Uterus (tissue), 3 donors: ENCODE measurements at regions not wholly inside any gene's neighbourhood (a gene's known extent, or its start where the extent isn't known, plus 50 kb on each side); places are given as distances from the start of the nearest gene placed in this dataset.

Source experiments
- DNase-seq, 2 donors: peaks; one replicate each; pipeline ENCODE4 v3.0.0-alpha.2; 2019 to 2020
- H3K27ac ChIP-seq, 2 donors: fragments of 200-600 bp; sonication (generic); 1 replicate in 1 of 2; 2 replicates in 1 of 2; pipeline ENCODE4 v1.5.1; 2016 to 2018
- H3K27me3 ChIP-seq, 2 donors: fragments of 200-600 bp; sonication (generic); one replicate each; pipeline ENCODE4 v1.5.1; 2018 to 2019; ENCODE audit warnings: control low read depth in 1 of 2
- H3K36me3 ChIP-seq, 2 donors: fragments of 200-600 bp; sonication (generic); one replicate each; pipeline ENCODE4 v1.5.1; 2019; ENCODE audit warnings: control low read depth in 1 of 2
- H3K4me1 ChIP-seq, 2 donors: fragments of 200-600 bp; sonication (generic); one replicate each; pipeline ENCODE4 v1.5.1; 2018 to 2019; ENCODE audit warnings: control low read depth in 1 of 2
- H3K4me3 ChIP-seq, 2 donors: fragments of 200-600 bp; sonication (generic); 1 replicate in 1 of 2; 2 replicates in 1 of 2; pipeline ENCODE4 v1.5.1; 2018 to 2019; ENCODE audit warnings: mild to moderate bottlenecking in 1 of 2
- H3K9me3 ChIP-seq, 2 donors: fragments of 200-600 bp; sonication (generic); one replicate each; pipeline ENCODE4 v1.5.1; 2019; ENCODE audit warnings: control low read depth in 1 of 2
- POLR2A ChIP-seq, 2 donors: fragments of 450-650 bp; IDR thresholded peaks; one replicate each; pipeline ENCODE4 v1.6.1; 2016; ENCODE audit warnings: antibody characterized with exemption in 2 of 2, mild to moderate bottlenecking in 1 of 2, moderate library complexity in 1 of 2
- intact Hi-C: fragments of 100-400 bp; cut with DNase I; formaldehyde crosslinking; loops from one replicate; pipeline ENCODE4 v1.15.1; 2023; ENCODE audit warnings: low total_unique reads
- TF ChIP-seq, protein P1 (sequence below), 4 experiments: fragments of 200-600 bp in 2 of 4; fragments of 450-650 bp in 2 of 4; sonication (generic) in 2 of 4; IDR thresholded peaks; one replicate each; pipeline ENCODE4 v1.5.1; 2016 to 2019; ENCODE audit warnings: antibody characterized with exemption in 4 of 4, mild to moderate bottlenecking in 2 of 4, moderate library complexity in 1 of 4
- donor health status: DM: yes; HTN: yes; CAD: no.

DNA sequence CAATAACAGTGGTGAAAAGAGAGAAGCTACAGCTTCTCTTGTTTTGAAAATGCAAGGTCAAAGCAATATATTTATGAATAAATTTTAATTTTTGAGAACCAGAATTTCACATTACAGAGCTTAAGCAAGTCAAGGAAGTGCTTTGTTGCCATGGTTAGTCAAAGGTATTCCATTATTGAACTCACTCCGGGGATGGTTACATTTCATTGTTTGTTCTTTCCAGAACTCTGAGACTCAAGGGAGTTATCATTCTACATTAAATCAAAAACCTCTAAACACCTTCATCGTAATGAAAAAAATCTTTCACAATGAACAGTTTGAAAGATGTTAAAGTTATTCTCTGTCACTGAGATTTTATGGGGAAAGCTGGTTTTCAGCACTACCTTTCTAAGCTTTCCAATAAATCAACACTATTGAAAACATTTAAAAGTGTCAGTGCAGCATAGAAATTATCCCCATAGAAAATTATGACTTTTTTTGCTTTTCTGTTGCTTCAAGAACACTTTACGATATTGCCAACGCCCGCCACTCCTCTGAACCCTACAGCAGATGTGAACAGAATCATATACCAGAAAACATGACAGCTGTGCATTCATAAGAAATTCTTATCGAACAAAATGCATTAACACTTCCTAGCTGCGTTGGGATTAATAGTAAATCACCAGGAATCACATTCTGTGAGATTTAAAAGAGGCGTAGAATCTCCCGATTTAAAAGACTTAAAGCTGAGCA is 83.0 kb downstream of the OTOL1 start:
- no peaks in the 10 kb centered on the region for H3K27me3 ChIP-seq
- no peaks in the 10 kb centered on the region for H3K9me3 ChIP-seq
- intact Hi-C loops = no loop called here
- H3K4me1 ChIP-seq = no peaks in the 10 kb centered on the region
- TF ChIP-seq, protein P1, sequence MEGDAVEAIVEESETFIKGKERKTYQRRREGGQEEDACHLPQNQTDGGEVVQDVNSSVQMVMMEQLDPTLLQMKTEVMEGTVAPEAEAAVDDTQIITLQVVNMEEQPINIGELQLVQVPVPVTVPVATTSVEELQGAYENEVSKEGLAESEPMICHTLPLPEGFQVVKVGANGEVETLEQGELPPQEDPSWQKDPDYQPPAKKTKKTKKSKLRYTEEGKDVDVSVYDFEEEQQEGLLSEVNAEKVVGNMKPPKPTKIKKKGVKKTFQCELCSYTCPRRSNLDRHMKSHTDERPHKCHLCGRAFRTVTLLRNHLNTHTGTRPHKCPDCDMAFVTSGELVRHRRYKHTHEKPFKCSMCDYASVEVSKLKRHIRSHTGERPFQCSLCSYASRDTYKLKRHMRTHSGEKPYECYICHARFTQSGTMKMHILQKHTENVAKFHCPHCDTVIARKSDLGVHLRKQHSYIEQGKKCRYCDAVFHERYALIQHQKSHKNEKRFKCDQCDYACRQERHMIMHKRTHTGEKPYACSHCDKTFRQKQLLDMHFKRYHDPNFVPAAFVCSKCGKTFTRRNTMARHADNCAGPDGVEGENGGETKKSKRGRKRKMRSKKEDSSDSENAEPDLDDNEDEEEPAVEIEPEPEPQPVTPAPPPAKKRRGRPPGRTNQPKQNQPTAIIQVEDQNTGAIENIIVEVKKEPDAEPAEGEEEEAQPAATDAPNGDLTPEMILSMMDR (IDR thresholded peaks at IDR 0.05) = no peak
- TF ChIP-seq POLR2A (IDR thresholded peaks at IDR 0.05) = no peak
- no peak overlapping the region for H3K4me3 ChIP-seq
- no peak for DNase-seq
- H3K27ac ChIP-seq = no peak overlapping the region
- H3K36me3 ChIP-seq = no peaks in the 10 kb centered on the region

DNA sequence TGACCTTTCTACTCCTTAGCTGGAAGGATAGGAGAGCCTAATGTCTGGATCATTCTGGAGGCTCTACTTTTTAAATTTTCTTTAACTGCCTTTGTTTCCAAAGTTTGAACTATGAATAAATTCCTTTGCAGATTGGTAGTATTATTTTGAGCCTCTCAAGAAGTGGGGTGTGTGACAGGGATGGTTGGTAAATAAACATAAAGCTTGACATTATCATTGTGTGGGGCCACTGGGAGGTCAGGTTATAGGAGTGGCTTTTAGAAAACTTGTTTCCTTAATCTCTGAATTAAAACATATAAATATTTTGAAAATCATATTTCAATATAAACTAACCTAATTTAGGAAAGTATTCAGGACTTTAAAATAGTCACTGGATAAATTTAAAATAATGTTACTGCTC is 89.3 kb downstream of the OTOL1 start:
- H3K4me1 ChIP-seq = no peaks in the 10 kb centered on the region
- H3K27ac ChIP-seq = no peak overlapping the region
- intact Hi-C loops = no loop called here
- no peaks in the 10 kb centered on the region for H3K27me3 ChIP-seq
- DNase-seq = no peak
- no peak overlapping the region for H3K4me3 ChIP-seq
- no peak for TF ChIP-seq POLR2A (IDR thresholded peaks at IDR 0.05)
- TF ChIP-seq, protein P1 (IDR thresholded peaks at IDR 0.05) = no peak
- no peaks in the 10 kb centered on the region for H3K9me3 ChIP-seq
- no peaks in the 10 kb centered on the region for H3K36me3 ChIP-seq

DNA sequence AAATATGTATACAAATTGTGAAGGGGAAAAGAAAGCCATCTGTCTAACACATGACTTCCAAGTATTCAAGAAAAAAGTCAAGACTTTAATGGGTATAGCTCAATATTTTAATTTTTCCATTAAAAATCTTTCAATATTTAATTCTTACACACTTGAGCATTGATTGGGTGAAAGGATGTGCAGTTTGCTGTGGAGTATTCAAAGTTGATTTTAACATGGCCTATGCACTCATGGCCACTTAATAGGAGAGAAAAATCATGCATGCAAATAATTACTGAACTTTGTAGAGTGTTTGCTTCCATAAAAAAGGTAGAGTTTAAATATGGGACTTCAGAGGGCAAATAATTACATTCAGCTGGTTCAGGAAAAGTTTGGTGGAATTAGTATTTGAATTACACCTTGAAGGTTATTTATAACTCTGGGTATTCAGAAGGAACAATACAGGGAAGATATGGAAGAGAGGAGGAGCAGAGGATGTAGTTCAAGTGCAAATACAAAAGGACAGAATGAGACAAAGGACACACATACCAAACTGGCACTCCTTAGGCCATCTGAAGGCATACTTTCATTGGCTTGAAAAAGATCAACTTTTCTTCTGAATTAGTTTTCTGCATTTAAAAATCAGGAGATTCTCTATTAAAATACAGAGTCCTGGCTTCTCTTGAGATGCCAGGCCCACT is 90.1 kb downstream of the OTOL1 start:
- intact Hi-C loops = no loop called here
- DNase-seq = no peak
- Histone ChIP-seq H3K27ac (no peak overlapping the region), H3K9me3 (no peaks in the 10 kb centered on the region), H3K4me1 (no peaks in the 10 kb centered on the region), H3K27me3 (no peaks in the 10 kb centered on the region), H3K4me3 (no peak overlapping the region), H3K36me3 (no peaks in the 10 kb centered on the region)
- no peak for TF ChIP-seq POLR2A (IDR thresholded peaks at IDR 0.05)
- TF ChIP-seq, protein P1 (IDR thresholded peaks at IDR 0.05) = no peak

DNA sequence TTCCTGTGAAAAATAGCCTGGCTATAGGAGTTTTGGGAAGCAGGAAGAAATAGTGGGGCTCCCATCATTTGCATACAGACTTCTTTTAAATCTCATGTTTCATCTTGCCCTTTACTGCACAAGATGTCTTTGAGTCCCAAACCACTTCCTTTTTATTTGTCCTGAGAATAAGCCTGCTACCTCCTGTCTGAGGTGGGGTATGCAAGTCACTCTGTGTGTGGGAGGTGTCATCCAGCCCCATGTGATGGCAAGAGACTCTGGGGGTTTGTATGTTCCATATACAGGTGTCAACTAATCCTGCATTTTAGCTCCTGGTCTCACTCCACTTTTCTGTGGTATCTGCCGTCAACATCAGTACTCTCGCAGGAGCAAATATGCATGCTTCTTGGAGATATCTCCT is 102.0 kb downstream of the OTOL1 start:
- H3K9me3 ChIP-seq = no peaks in the 10 kb centered on the region
- no peaks in the 10 kb centered on the region for H3K27me3 ChIP-seq
- no peak overlapping the region for H3K4me3 ChIP-seq
- H3K36me3 ChIP-seq = no peaks in the 10 kb centered on the region
- TF ChIP-seq, protein P1 (IDR thresholded peaks at IDR 0.05) = no peak
- TF ChIP-seq POLR2A (IDR thresholded peaks at IDR 0.05) = no peak
- intact Hi-C loops = no loop called here
- H3K4me1 ChIP-seq = no peaks in the 10 kb centered on the region
- no peak for DNase-seq
- H3K27ac ChIP-seq = no peak overlapping the region

DNA sequence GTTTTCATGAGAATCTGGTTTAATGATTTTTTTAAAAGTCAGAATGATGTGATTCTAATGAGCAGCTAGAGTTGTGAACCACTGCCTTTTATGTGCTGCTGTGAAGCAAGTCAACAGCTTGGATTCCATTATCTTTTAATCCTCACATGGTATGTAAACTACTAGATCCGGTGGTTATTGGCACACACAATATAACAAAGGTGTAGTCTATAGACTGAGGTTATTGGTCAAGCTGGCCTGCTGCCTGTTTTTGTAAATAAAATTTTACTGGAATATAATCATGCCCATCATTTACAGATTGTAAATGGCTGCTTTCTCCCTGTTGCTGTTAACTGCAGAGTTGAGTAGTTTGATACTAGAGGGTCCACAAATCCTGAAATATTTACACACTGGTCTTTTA is 103.1 kb downstream of the OTOL1 start:
- no peak for TF ChIP-seq POLR2A (IDR thresholded peaks at IDR 0.05)
- TF ChIP-seq, protein P1 (IDR thresholded peaks at IDR 0.05) = no peak
- Histone ChIP-seq H3K36me3 (no peaks in the 10 kb centered on the region), H3K4me1 (no peaks in the 10 kb centered on the region), H3K4me3 (no peak overlapping the region), H3K27ac (no peak overlapping the region), H3K9me3 (no peaks in the 10 kb centered on the region), H3K27me3 (no peaks in the 10 kb centered on the region)
- no peak for DNase-seq
- intact Hi-C loops = no loop called here
